ENCODE measurements at regions not wholly inside any gene's neighbourhood (a gene's known extent, or its start where the extent isn't known, plus 50 kb on each side); places are given as distances from the start of the nearest gene placed in this dataset.
"Not testable (repeated sequence)": the region's sequence is repeated elsewhere in the genome, so short reads cannot be mapped to it uniquely, and the experiment has no call there.

DNA sequence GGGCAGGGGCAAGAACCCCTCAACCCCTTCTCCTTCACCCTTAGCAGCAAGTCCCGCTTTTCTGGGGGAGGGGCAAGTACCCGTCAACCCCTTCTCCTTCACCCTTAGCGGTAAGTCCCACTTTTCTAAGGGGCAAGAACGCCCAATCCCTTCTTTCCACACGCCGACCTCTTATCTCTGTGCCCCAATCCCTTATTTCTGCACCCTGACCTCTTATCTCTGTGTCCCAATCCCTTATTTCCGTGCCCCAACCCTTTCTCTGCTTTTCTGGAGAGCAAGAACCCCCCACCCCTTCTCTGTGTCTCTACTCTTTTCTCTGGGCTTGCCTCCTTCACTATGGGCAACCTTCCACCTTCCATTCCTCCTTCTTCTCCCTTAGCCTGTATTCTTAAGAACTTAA lies 225.0 kb upstream of the DUSP10 start:
- H4K5ac ChIP-seq (ENCODE audit: insufficient read length, low read depth, low read length); H2BK12ac ChIP-seq (ENCODE audit: low read depth, low read length); H4K8ac ChIP-seq (ENCODE audit: extremely low read depth, insufficient read depth, low read length); H3K9me3 ChIP-seq (ENCODE audit: insufficient read depth in 2 of 2, low read depth in 1 of 2, low read length in 1 of 2); H3K23me2 ChIP-seq (ENCODE audit: low read depth, low read length); H4K91ac ChIP-seq (replicated peaks; ENCODE audit: insufficient read length, low read length); POLR2A ChIA-PET (ENCODE audit: partially characterized antibody); H2AFZ ChIP-seq (ENCODE audit: low read length); H3K79me2 ChIP-seq (ENCODE audit: control insufficient read depth in 1 of 2, insufficient read depth in 2 of 2, low read length in 2 of 2); H3K4me1 ChIP-seq (replicated peaks in 1 of 4; ENCODE audit: control insufficient read depth in 3 of 4, insufficient read depth in 4 of 4, low read length in 3 of 4); H2BK20ac ChIP-seq (ENCODE audit: low read length); H3K4me3 ChIP-seq (ENCODE audit: extremely low read depth in 1 of 4, insufficient read depth in 2 of 4, low read depth in 3 of 4, low read length in 4 of 4); H4K20me1 ChIP-seq (replicated peaks in 1 of 2; ENCODE audit: control insufficient read depth in 1 of 2, insufficient read depth in 2 of 2, low read length in 2 of 2); H2BK15ac ChIP-seq (ENCODE audit: low read length); H3K4ac ChIP-seq (replicated peaks; ENCODE audit: insufficient read length, low read depth, low read length); H3K14ac ChIP-seq (ENCODE audit: insufficient read length); CTCF ChIA-PET (ENCODE audit: partially characterized antibody); H2BK120ac ChIP-seq (replicated peaks; ENCODE audit: low read depth, low read length); H3K79me1 ChIP-seq (ENCODE audit: low read depth, low read length); H2AK5ac ChIP-seq (ENCODE audit: low read depth, low read length); H3K9ac ChIP-seq (replicated peaks in 1 of 4; ENCODE audit: extremely low read depth in 1 of 4, low read depth in 3 of 4, low read length in 3 of 4); H3K56ac ChIP-seq (replicated peaks; ENCODE audit: insufficient read length, low read depth, low read length); H3K36me3 ChIP-seq (ENCODE audit: control insufficient read depth in 2 of 4, insufficient read depth in 4 of 4, low read length in 3 of 4); DNase-seq (ENCODE audit: low read depth in 1 of 2, low spot score in 2 of 2); H3K4me2 ChIP-seq (ENCODE audit: insufficient read depth in 1 of 2, low read depth in 2 of 2, low read length in 2 of 2); FAIRE-seq; H3K18ac ChIP-seq (ENCODE audit: extremely low read depth, low read length); H3K23ac ChIP-seq (ENCODE audit: insufficient read length); H3K27ac ChIP-seq (ENCODE audit: low read depth, low read length); H2BK5ac ChIP-seq (ENCODE audit: low read depth, low read length); H3K27me3 ChIP-seq (replicated peaks in 1 of 4; ENCODE audit: control insufficient read depth in 3 of 4, extremely low read depth in 1 of 4, insufficient read depth in 3 of 4, low read length in 3 of 4): not testable (repeated sequence)
- 93% methylated on average over 3 of the region's 7 CpGs; no CpG with 5 or more reads in 1 of the 2 experiments for WGBS, 2 experiments (ENCODE audit: extremely low coverage in 1 of 2, insufficient coverage in 1 of 2, insufficient read length in 1 of 2, insufficient replicate concordance in 2 of 2, low coverage in 1 of 2, low lambda C conversion rate in 2 of 2, missing lambda C conversion rate in 1 of 2)

DNA sequence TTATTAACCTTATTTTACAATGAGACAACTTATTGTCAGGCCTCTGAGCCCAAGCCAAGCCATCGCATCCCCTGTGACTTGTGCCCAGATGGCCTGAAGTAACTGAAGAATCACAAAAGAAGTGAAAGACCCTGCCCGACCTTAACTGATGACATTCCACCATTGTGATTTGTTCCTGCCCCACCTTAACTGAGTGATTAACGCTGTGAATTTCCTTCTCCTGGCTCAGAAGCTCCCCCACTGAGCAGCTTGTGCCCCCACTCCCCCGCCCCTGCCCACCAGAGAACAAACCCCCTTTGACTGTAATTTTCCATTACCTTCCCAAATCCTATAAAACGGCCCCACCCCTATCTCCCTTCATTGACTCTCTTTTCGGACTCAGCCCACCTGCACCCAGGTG lies 224.0 kb upstream of the DUSP10 start:
- not testable (repeated sequence) for H3K9ac ChIP-seq (replicated peaks in 1 of 4; ENCODE audit: extremely low read depth in 1 of 4, low read depth in 3 of 4, low read length in 3 of 4)
- CTCF ChIA-PET (ENCODE audit: partially characterized antibody), result interaction anchor here (1.3 kb wide), 1 partner anchor 14 kb away, joined by 3 read pairs; no protein-coding TSS in a partner anchor

More for the DNA sequence above, 224.0 kb upstream of the DUSP10 start:
- H2AK5ac ChIP-seq (ENCODE audit: low read depth, low read length); H3K4ac ChIP-seq (replicated peaks; ENCODE audit: insufficient read length, low read depth, low read length); H4K8ac ChIP-seq (ENCODE audit: extremely low read depth, insufficient read depth, low read length); H3K23me2 ChIP-seq (ENCODE audit: low read depth, low read length); H3K14ac ChIP-seq (ENCODE audit: insufficient read length); H3K36me3 ChIP-seq (ENCODE audit: control insufficient read depth in 2 of 4, insufficient read depth in 4 of 4, low read length in 3 of 4); H3K79me2 ChIP-seq (ENCODE audit: control insufficient read depth in 1 of 2, insufficient read depth in 2 of 2, low read length in 2 of 2); H3K27ac ChIP-seq (ENCODE audit: low read depth, low read length); H3K4me1 ChIP-seq (replicated peaks in 1 of 4; ENCODE audit: control insufficient read depth in 3 of 4, insufficient read depth in 4 of 4, low read length in 3 of 4); H2AFZ ChIP-seq (ENCODE audit: low read length); H3K27me3 ChIP-seq (replicated peaks in 1 of 4; ENCODE audit: control insufficient read depth in 3 of 4, extremely low read depth in 1 of 4, insufficient read depth in 3 of 4, low read length in 3 of 4); H3K4me3 ChIP-seq (ENCODE audit: extremely low read depth in 1 of 4, insufficient read depth in 2 of 4, low read depth in 3 of 4, low read length in 4 of 4); H3K9me3 ChIP-seq (ENCODE audit: insufficient read depth in 2 of 2, low read depth in 1 of 2, low read length in 1 of 2); H4K5ac ChIP-seq (ENCODE audit: insufficient read length, low read depth, low read length); H3K23ac ChIP-seq (ENCODE audit: insufficient read length); POLR2A ChIA-PET (ENCODE audit: partially characterized antibody); H2BK15ac ChIP-seq (ENCODE audit: low read length); H3K56ac ChIP-seq (replicated peaks; ENCODE audit: insufficient read length, low read depth, low read length); DNase-seq (ENCODE audit: low read depth in 1 of 2, low spot score in 2 of 2); H2BK20ac ChIP-seq (ENCODE audit: low read length); H3K4me2 ChIP-seq (ENCODE audit: insufficient read depth in 1 of 2, low read depth in 2 of 2, low read length in 2 of 2); H2BK5ac ChIP-seq (ENCODE audit: low read depth, low read length); H3K79me1 ChIP-seq (ENCODE audit: low read depth, low read length); H4K20me1 ChIP-seq (replicated peaks in 1 of 2; ENCODE audit: control insufficient read depth in 1 of 2, insufficient read depth in 2 of 2, low read length in 2 of 2); H3K18ac ChIP-seq (ENCODE audit: extremely low read depth, low read length); H2BK12ac ChIP-seq (ENCODE audit: low read depth, low read length); H2BK120ac ChIP-seq (replicated peaks; ENCODE audit: low read depth, low read length); FAIRE-seq: not testable (repeated sequence)
- peak overlapping the region; percentile 73 for H4K91ac ChIP-seq (replicated peaks; ENCODE audit: insufficient read length, low read length)
- WGBS, 2 experiments (ENCODE audit: extremely low coverage in 1 of 2, insufficient coverage in 1 of 2, insufficient read length in 1 of 2, insufficient replicate concordance in 2 of 2, low coverage in 1 of 2, low lambda C conversion rate in 2 of 2, missing lambda C conversion rate in 1 of 2), result 82% methylated on average over 5 of the region's 6 CpGs; no CpG with 5 or more reads in 1 of the 2 experiments

Data from H1 (cell line).